AG04449 (cell line): ENCODE measurements at regions not wholly inside any gene's neighbourhood (a gene's known extent, or its start where the extent isn't known, plus 50 kb on each side); places are given as distances from the start of the nearest gene placed in this dataset.
A peak's percentile ranks its signal among the peaks of the same experiment; 100 is the strongest.

Experiments used
- CTCF ChIA-PET: fragments of 350-600 bp; formaldehyde crosslinking; extraction: SDS; loops from one replicate; lab custom pipeline; 2021; ENCODE audit warnings: antibody characterized with exemption; lab: Yijun Ruan, JAX
- POLR2A ChIA-PET: fragments of 400-600, 350-600 bp; formaldehyde crosslinking; extraction: SDS; loops from one replicate; lab custom pipeline; 2020; ENCODE audit warnings: antibody characterized with exemption, inconsistent platforms; lab: Yijun Ruan, JAX
- DNase-seq: peaks from one replicate; pipeline ENCODE4 v3.0.0-alpha.2; 2010; ENCODE audit warnings: low read depth, low spot score
- H3K4me3 ChIP-seq: 2 replicates; pipeline ENCODE4 v1.5.1; 2011; ENCODE audit warnings: low read depth, mild to moderate bottlenecking, control low read depth, low read length
- CTCF ChIP-seq: IDR thresholded peaks from one replicate; pipeline ENCODE4 v1.5.1; 2011; ENCODE audit warnings: mild to moderate bottlenecking, moderate library complexity, low read length, control low read depth, inconsistent platforms; ENCODE audit not compliant: insufficient read depth; ENCODE audit errors: missing control alignments

- H3K4me3 ChIP-seq, result no peak overlapping the region
- no peak for DNase-seq
- ChIA-PET CTCF (interaction anchor here (1.3 kb wide), 1 partner anchor 11 kb away, joined by 6 read pairs; no protein-coding TSS in a partner anchor), POLR2A (no interaction called here)
- no peak for TF ChIP-seq CTCF
Observed at GRCh38 chr1:185514311-185514710, 197.3 kb upstream of the IVNS1ABP start.

DNA sequence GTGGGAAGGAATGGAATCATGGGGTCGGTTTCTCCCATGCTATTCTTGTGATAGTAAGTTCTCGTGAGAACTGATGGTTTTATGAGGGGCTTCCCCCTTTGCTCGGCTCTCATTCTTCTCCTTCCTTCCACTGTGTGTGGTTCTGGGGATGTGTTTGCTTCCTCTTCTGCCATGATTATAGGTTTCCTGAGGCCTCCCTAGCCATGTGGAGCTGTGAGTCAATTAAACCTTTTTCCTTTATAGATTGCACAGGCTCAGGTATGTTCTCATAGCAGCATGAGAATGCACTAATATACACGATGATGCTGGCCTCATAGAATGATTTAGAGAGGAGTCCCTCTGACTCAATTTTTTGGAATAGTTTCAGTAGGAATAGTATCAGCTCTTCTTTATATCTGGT, 195.4 kb upstream of the IVNS1ABP start:
- no peak overlapping the region for H3K4me3 ChIP-seq
- ChIA-PET POLR2A (interaction anchor here (0.6 kb wide), 1 partner anchor 17 kb away, joined by 3 read pairs; no protein-coding TSS in a partner anchor), CTCF (no interaction called here)
- no peak for TF ChIP-seq CTCF
- DNase-seq, result no peak

DNA sequence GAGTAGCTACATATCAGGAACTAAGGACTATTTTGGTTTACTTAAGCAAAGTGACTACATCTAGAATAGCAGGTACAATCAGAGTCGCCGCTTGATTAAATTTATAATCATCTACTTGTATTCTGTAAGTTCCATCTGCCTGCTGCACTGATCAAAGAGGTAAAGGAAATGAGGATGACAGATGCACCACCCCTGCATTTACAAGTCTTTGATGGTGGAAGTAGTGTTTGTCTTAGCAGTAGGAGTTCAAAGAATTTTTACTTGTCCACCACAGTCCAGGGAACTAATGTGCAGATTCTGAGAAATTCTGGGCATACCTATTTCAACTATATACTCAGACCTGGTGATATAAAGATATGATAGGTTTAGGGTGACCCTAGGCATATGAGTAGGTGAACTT, 184.1 kb upstream of the IVNS1ABP start:
- no peak overlapping the region for H3K4me3 ChIP-seq
- no peak for DNase-seq
- CTCF ChIA-PET, result no interaction called here
- no peak for TF ChIP-seq CTCF
- POLR2A ChIA-PET, result no interaction called here

DNA sequence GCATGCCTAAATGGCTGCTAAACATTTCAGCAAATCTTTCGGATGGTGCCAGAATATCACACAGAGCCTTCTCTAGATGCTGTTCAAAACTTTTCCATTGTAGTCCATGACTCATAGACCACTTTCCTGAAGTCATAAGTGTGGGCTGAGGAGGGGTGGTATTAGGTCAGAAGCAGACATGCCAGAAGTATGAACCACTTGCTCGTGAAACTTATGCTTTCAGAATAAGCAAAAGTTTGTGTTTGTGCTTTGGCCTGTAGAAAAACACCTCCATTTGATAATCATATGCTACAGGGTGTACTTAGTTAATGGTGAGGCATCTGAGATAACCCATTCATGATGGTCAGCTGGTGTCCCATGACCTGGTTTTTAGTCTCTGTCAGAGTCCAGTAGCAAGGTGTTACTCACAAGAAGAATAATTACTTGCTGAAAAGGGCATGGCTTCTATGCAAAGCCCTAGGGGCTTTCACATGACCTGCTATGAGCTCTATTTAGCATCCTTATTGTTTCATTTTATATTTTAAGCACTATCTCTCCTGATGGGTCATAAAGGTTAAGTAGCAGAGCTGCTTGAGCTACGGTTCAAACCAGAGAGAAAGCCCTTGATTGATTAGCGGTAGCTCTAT, 183.1 kb upstream of the IVNS1ABP start:
- no peak for TF ChIP-seq CTCF
- peak; percentile 82 for DNase-seq
- H3K4me3 ChIP-seq, result no peak overlapping the region
- ChIA-PET POLR2A (no interaction called here), CTCF (interaction anchor here (0.6 to 1.0 kb wide), 2 partner anchors 10 to 15 kb away, joined by 3 read pairs; no protein-coding TSS in a partner anchor)

DNA sequence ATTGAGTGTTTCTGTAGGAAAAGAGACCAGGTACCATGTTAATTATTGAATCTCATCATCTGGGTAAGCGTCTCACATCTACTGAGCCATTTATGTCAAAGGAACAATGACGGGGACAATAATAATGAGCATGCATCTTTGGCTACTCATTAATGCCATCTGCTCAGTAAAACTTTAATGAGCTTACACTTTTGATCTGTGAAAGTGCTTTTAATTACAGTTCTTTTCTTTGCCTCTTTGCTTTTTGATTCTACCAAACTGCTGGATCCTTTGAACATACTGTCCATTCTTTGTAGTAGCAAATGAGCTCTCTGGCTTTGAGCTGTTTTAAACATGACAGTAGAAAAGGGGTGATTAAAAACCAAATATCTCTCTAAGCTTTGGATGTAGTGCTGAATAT, 181.2 kb upstream of the IVNS1ABP start:
- H3K4me3 ChIP-seq, result no peak overlapping the region
- no peak for TF ChIP-seq CTCF
- CTCF ChIA-PET, result interaction anchor here (0.8 to 1.3 kb wide), 3 partner anchors 12 to 172 kb away, joined by 3 to 4 read pairs (median 3); no protein-coding TSS in a partner anchor
- POLR2A ChIA-PET, result no interaction called here
- no peak for DNase-seq

DNA sequence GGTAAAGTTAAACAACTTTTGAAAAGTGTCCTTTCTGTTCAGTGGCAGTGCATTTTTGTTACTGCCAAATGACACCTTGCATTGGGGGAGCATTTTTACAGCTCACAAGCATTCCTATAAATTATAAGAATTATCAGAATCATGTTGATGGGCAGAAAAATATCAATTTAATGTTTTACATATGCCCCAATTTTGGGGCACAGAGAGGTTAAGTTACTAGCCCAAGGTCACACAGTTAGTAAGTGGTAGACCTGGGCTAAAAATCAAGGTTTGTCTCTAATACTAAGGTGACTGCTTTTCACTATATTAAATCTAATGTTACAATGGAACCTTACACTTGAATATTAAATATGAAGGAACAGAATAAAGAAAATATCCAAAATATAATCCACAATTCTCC, 180.1 kb upstream of the IVNS1ABP start:
- H3K4me3 ChIP-seq, result no peak overlapping the region
- ChIA-PET CTCF (interaction anchor here (0.7 kb wide), 1 partner anchor 27 kb away, joined by 3 read pairs; no protein-coding TSS in a partner anchor), POLR2A (no interaction called here)
- DNase-seq, result no peak
- TF ChIP-seq CTCF, result no peak
